Motor neuron (in vitro differentiated cells): ENCODE measurements at regions not wholly inside any gene's neighbourhood (a gene's known extent, or its start where the extent isn't known, plus 50 kb on each side); places are given as distances from the start of the nearest gene placed in this dataset.

Source experiments
- ATAC-seq, 8 experiments: fragments of 200-7000 bp; cut with Tn5 transposase; replicated peaks in 6 of 8; 2 replicates each; pipeline ENCODE4 v1.8.0; 2021; ENCODE audit warnings: mild to moderate bottlenecking in 8 of 8, moderate library complexity in 8 of 8
- H3K27ac ChIP-seq, 2 donors: fragments of 250-450 bp; sonication (Bioruptor Pico); 2 replicates each; pipeline ENCODE4 v1.9.0; 2021; ENCODE audit warnings: antibody characterized with exemption in 2 of 2, mild to moderate bottlenecking in 2 of 2, moderate library complexity in 1 of 2
- H3K4me1 ChIP-seq, 2 donors: fragments of 250-450 bp; sonication (Bioruptor Pico); replicated peaks in 1 of 2; 2 replicates each; pipeline ENCODE4 v1.6.1; 2021; ENCODE audit warnings: antibody characterized with exemption in 2 of 2, mild to moderate bottlenecking in 2 of 2, moderate library complexity in 1 of 2
- H3K4me3 ChIP-seq, 5 donors: fragments of 250-450 bp; sonication (Bioruptor Pico); 2 replicates each; pipeline ENCODE4 v1.9.0; 2021; ENCODE audit warnings: antibody characterized with exemption in 5 of 5, mild to moderate bottlenecking in 5 of 5, moderate library complexity in 4 of 5
- whole genome bisulfite sequencing, 10 experiments: fragments of 450-650 bp; shearing (Covaris generic); methylation state at CpG; one replicate each; pipeline ENCODE4 v1.0.0; 2022; 5-methylcytosine and 5-hydroxymethylcytosine counted together
- in situ Hi-C, 9 experiments: fragments of 400-800 bp; cut with MboI; loops; one replicate each; pipeline ENCODE4 v1.15.0; 2021; ENCODE audit warnings: low sequenced_read_pairs in 9 of 9, low pct_unique_long_range_greater_than_20kb in 2 of 9; ENCODE audit not compliant: unreplicated experiment in 9 of 9

DNA sequence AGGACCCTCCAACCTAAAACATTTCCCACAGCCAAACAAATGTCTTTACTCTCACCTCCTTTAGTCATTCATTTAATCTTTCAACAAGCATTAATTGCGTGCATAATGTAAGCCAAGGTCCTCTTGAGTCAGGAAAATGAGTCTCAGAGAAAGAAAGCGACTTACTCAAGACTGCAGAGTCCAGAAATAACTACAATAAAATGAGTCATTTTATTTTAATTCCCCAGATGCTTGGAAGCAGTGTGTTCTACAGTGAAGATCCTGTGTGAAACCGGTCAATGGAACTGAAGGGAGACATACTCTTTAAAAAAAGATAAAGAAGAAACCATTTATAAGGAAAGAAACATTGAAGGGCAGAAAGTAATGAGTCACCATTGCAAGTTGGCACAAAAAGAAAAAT is 513.7 kb downstream of the CDK5RAP2 start:
- in situ Hi-C loops, result no loop called here
- WGBS, 10 experiments, result 0 to 92% (median 64%) methylated on average over 2 to 3 of the region's 3 CpGs
- ATAC-seq, result no peak
- H3K27ac ChIP-seq, result no peak overlapping the region
- H3K4me3 ChIP-seq, result no peak overlapping the region
- H3K4me1 ChIP-seq, result no peaks in the 10 kb centered on the region

DNA sequence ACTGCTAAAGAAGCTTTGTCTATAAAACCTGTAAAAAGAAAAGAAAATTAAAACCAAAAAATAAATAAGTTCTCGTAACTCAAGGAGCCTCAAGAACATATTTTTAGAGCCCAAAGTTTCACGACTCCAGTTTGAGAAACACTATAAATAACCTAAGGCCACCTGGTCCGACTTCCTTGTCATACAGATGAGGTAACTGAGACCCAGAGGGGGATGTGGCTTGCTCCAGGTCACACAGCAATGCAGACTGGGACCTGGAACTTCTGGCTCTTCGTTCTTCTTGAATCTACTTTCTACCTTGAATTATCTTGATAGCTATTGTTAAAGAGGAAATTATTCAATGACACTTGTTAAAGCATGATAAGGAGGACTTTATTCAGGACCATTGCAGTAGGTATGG is 514.8 kb downstream of the CDK5RAP2 start:
- H3K4me1 ChIP-seq, result no peaks in the 10 kb centered on the region
- ATAC-seq, result no peak
- H3K27ac ChIP-seq, result no peak overlapping the region
- no peak overlapping the region for H3K4me3 ChIP-seq
- in situ Hi-C loops, result no loop called here
- WGBS, 10 experiments, result 21 to 100% (median 80%) methylated on average over 1 to 3 of the region's 4 CpGs; no CpG with 5 or more reads in 1 of the 10 experiments

DNA sequence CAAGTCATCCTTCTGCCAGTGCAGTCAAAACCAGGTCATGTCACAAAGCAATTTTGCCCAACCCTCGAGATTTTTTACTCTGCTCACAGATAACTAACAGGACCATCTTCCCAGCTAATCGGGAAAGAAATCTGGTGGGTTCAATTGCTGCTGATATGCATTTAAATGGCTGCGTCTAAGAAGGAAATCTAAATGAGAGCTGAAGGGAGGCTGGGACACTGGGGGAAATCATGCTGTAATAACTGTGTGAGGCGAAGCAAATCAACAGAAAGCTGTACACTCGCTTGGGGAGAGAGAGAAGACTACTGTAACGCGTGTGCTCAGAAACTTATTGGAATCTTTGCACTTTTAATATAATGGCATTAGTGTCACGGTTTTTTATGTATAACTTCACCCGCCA is 535.0 kb downstream of the CDK5RAP2 start:
- ATAC-seq, result peak in 1 of 8 experiments; percentile 20
- in situ Hi-C loops, result no loop called here
- WGBS, 10 experiments, result 40 to 100% (median 61%) methylated on average over 2 to 9 of the region's 9 CpGs
- H3K4me3 ChIP-seq, result no peak overlapping the region
- H3K27ac ChIP-seq, result no peak overlapping the region
- peaks cover 3 to 12% of the 10 kb centered on the region in 2 donors for H3K4me1 ChIP-seq

DNA sequence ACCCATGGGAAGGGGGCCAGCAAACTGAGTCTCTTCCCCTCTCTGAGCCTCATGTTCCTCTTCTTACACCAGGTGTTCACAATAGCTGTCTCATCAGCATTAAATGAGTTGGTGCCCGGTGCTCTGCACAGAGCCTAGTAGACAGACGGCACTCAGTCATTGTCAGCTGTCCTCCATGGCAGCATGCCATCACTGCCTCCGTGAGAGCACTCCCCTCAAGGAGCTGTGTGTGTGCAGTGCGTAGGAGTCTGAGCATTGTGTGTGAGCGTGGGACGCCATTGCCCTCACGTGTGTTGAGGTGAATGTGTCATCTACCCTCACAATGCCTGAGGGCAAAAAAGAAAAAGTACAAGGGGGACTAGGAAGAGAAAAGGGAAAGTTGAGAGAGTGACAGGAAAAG is 536.5 kb downstream of the CDK5RAP2 start:
- WGBS, 10 experiments, result 28 to 83% (median 46%) methylated on average over 1 to 7 of the region's 7 CpGs; no CpG with 5 or more reads in 5 of the 10 experiments

DNA sequence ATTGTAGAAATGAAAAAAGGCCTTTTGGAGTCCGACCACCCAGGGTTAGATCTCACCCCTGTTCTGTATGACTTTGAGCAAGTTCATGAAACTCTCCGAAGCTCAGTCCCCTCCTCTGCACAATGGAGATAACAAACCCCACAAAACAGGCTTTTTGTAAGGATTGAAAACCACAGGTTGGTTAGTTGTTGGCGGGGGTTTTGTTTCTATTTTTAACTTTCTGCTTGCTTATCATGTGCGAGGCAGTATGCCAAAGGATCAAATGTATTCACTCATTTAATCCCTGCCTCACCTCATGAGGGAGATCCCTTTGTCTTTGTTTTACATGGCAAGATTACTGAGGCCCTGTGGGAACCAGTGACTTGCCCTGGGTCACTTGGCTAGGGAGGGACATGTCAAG is 539.1 kb downstream of the CDK5RAP2 start:
- Histone ChIP-seq H3K4me3 (no peak overlapping the region), H3K27ac (no peak overlapping the region), H3K4me1 (peaks cover 3 to 12% of the 10 kb centered on the region in 2 donors)
- in situ Hi-C loops, result no loop called here
- 20 to 100% (median 49%) methylated on average over 1 to 4 of the region's 4 CpGs; no CpG with 5 or more reads in 4 of the 10 experiments for WGBS, 10 experiments
- ATAC-seq, result no peak

More for the DNA sequence above, 536.5 kb downstream of the CDK5RAP2 start:
- ATAC-seq, result peak in 5 of 8 experiments; percentile 62 to 91 (median 72)
- H3K4me1 ChIP-seq, result peaks cover 3 to 12% of the 10 kb centered on the region in 2 donors
- in situ Hi-C loops, result no loop called here
- no peak overlapping the region for H3K4me3 ChIP-seq
- peak overlapping the region in 1 of 2 donors; percentile 12 for H3K27ac ChIP-seq

DNA sequence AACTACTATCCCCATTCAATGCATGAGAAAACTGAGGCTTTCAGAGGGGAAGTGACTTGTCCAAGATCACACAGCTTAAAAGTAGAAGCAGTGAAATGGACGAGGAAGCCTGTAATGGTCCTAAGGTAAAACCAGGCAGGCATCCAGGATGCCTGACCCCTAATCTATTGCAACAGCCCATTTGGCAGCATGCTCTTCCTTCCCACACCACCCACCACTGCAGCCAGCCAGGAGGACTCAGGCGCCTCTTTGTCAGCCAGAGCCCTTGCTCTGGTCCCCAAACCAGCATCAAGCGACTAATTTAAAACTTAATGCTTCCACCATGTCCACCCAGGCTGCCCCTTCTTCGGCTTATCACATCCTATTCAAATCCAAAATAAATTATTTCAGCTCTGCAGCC is 541.6 kb downstream of the CDK5RAP2 start:
- in situ Hi-C loops, result no loop called here
- no peak for ATAC-seq
- 0 to 100% (median 79%) methylated on average over 1 to 3 of the region's 4 CpGs; no CpG with 5 or more reads in 1 of the 10 experiments for WGBS, 10 experiments
- Histone ChIP-seq H3K4me3 (no peak overlapping the region), H3K27ac (no peak overlapping the region), H3K4me1 (peaks cover 0 to 4% of the 10 kb centered on the region in 2 donors)

DNA sequence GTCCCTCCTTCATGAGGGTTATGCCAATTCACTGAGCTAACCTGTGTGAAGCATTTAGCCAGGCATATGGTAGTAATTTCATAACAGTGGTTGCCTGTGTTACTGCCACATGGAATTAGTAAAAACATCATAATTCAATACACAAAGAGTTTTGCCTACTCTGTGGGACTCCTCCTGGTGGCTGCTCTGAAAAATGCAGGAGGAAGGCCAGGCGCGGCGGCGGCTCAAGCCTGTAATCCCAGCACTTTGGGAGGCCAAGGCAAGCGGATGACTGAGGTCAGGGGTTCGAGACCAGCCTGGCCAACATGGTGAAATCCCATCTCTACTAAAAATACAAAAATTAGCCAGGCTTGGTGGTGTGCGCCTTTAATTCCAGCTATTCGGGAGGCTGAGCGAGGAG is 547.3 kb downstream of the CDK5RAP2 start:
- ATAC-seq, result no peak
- Histone ChIP-seq H3K4me1 (peaks cover 0 to 4% of the 10 kb centered on the region in 2 donors), H3K4me3 (no peak overlapping the region), H3K27ac (no peak overlapping the region)
- in situ Hi-C loops, result no loop called here
- 83 to 100% (median 96%) methylated on average over 1 to 9 of the region's 9 CpGs; no CpG with 5 or more reads in 3 of the 10 experiments for WGBS, 10 experiments

DNA sequence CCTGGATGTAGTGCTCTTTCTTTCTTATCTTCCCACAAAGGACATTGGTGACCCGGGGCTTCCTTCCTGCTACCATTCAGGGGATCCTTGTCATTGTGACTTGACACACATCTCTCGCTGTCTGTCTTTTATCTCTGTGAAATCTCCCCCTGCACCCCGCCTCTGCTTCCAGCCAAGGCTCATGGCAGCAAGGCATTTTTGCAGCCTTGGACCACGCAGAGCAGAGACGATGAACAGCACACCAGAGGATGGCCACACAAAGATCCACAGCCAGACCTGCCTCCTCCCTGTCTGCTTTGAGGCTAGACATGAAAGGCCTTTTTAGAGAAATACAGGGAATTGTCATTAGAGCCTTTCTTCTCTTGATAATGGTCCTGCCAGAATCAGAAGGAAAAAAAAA is 549.1 kb downstream of the CDK5RAP2 start:
- ATAC-seq, result no peak
- Histone ChIP-seq H3K4me3 (no peak overlapping the region), H3K4me1 (peaks cover 0 to 4% of the 10 kb centered on the region in 2 donors), H3K27ac (no peak overlapping the region)
- in situ Hi-C loops, result no loop called here
- 0 to 67% (median 52%) methylated on average over 2 to 5 of the region's 5 CpGs; no CpG with 5 or more reads in 4 of the 10 experiments for WGBS, 10 experiments

DNA sequence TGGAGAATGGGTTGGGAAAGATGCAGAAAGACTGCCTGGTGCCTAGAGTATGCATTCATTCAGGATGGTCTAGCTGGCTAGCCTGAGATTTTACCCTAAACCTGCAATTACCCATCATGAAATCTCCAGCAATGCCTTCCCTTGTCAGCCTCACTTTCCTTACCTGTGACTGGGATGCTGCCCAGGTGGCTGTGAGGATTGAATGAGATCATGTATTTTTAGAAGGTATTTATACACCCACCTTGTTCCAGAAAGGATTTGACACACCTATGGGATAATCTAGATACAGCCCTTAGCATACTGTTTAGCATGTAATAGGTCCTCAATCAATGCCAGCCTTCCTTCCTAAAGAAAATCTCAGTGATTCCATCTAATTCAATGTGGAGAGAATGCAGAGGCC is 561.4 kb downstream of the CDK5RAP2 start:
- no peaks in the 10 kb centered on the region for H3K4me1 ChIP-seq
- in situ Hi-C loops, result no loop called here
- no peak for ATAC-seq

DNA sequence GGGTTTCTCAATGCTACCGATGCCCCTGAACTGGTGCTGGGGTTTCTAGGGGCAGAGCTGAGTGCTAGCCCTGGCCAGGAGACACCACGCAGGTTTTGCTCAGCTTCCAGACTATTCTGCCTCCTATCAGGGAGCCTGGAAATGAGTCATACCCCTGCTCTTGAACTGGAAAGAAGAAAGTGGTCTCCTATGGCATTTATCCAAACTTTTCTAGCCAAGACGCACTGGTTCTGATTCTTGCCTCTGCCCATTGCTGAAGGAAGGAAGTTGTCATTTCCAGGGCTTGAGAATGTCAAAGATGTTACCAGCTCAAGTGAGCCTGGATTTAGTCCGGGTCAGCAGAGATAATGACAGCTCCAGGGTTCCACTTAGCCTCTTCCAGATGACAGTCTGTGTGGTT is 561.9 kb downstream of the CDK5RAP2 start:
- Histone ChIP-seq H3K27ac (no peak overlapping the region), H3K4me1 (no peaks in the 10 kb centered on the region), H3K4me3 (no peak overlapping the region)
- ATAC-seq, result no peak
- in situ Hi-C loops, result no loop called here
- 0 to 88% (median 67%) methylated on average over 1 to 3 of the region's 4 CpGs; no CpG with 5 or more reads in 2 of the 10 experiments for WGBS, 10 experiments

More for the DNA sequence above, 561.4 kb downstream of the CDK5RAP2 start:
- Histone ChIP-seq H3K27ac (no peak overlapping the region), H3K4me3 (no peak overlapping the region)

DNA sequence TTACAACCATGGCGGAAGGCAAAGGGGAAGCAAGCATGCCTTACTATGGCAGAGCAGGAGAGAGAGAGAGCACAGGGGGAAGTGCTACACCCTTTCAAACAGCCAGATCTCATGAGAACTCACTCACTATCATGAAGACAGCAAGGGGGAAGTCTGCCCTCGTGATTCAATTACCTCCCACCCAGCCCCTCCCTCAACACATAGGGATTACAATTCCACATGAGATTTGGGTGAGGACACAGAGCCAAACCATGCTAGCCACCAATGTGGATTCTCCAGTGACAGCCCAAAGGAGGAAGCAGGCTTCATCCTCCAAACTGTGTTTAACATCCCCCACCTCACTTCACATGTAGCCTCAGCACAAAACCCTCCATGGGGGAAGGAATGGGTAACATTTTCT is 563.7 kb downstream of the CDK5RAP2 start:
- in situ Hi-C loops, result no loop called here
- ATAC-seq, result no peak
- no peaks in the 10 kb centered on the region for H3K4me1 ChIP-seq

DNA sequence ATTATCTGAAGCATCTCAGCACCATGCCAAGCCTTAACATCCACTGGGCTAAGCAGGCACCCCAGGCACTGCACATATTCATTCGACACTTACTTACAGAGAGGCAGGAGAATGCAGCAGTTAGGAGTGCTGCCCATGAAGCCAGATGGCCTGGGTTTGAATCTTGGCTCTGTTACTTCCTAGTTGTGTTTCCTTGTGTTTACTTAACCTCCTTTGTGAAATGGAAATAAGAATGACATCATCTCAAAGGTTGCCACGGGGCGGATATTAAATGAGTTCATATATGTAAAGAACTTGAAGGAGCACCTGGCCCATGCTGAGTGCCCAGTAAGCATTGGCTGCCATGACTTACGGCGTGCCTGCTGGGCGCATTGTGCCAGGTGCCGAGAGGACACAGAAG is 565.2 kb downstream of the CDK5RAP2 start:
- Histone ChIP-seq H3K27ac (no peak overlapping the region), H3K4me3 (no peak overlapping the region), H3K4me1 (no peaks in the 10 kb centered on the region)
- in situ Hi-C loops, result no loop called here
- 48 to 100% (median 67%) methylated on average over 2 to 6 of the region's 7 CpGs; no CpG with 5 or more reads in 4 of the 10 experiments for WGBS, 10 experiments
- ATAC-seq, result peak in 1 of 8 experiments; percentile 14

More for the DNA sequence above, 563.7 kb downstream of the CDK5RAP2 start:
- Histone ChIP-seq H3K4me3 (no peak overlapping the region), H3K27ac (no peak overlapping the region)
- 23 to 100% (median 80%) methylated on average over 1 to 2 of the region's 2 CpGs; no CpG with 5 or more reads in 5 of the 10 experiments for WGBS, 10 experiments

DNA sequence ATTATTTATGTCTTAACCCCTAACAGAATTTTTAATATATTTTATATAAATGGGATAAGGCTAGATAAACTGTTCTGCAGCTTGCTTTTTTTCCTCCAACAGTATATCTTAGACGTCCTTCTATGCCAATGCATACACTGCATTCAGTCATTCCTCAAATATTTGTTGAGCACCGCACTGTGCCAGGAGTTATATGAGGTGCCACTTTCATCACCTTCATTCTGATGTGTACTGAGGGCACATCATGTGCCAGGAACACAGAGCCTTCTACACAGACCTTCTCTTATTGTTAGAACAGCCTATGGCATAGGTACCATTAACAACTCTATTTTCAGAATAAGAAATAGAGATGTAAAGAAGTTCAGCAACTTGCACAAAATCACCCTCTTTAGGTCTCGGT is 570.1 kb downstream of the CDK5RAP2 start:
- 6 to 100% (median 65%) methylated on average over 1 to 3 of the region's 3 CpGs for WGBS, 10 experiments
- in situ Hi-C loops, result no loop called here
- Histone ChIP-seq H3K27ac (no peak overlapping the region), H3K4me1 (no peaks in the 10 kb centered on the region), H3K4me3 (no peak overlapping the region)
- ATAC-seq, result no peak

DNA sequence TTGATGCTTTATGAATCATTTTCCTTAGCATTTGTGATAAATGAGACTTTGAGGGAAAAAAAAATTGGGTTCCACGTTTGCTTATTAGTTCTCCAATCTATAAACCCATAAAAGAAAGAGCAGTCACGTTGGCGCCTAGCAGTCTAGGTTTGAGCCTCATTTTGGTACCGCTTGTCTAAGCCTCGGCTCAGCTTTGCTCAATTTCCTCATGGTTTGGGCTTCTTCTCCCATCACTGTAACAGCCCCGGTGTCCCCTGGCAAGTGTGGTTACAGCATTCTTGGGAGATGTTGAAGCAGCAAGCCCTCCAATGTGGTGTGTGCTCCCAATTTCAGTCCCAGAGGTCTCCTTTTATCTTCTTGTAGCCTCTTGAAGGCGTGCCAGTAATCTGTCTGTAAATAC is 578.4 kb downstream of the CDK5RAP2 start:
- Histone ChIP-seq H3K4me1 (peaks cover 0 to 6% of the 10 kb centered on the region in 2 donors), H3K27ac (no peak overlapping the region), H3K4me3 (no peak overlapping the region)
- in situ Hi-C loops, result no loop called here
- 7 to 81% (median 45%) methylated on average over 1 to 5 of the region's 7 CpGs; no CpG with 5 or more reads in 1 of the 10 experiments for WGBS, 10 experiments
- no peak for ATAC-seq
